Epithelial cell of proximal tubule (primary cell): ENCODE measurements at regions not wholly inside any gene's neighbourhood (a gene's known extent, or its start where the extent isn't known, plus 50 kb on each side); places are given as distances from the start of the nearest gene placed in this dataset.
"Not testable (repeated sequence)": the region's sequence is repeated elsewhere in the genome, so short reads cannot be mapped to it uniquely, and the experiment has no call there.

Experiments used
- DNase-seq: peaks from one replicate; pipeline ENCODE4 v3.0.0-alpha.2; 2011; ENCODE audit warnings: low read depth
- H3K4me3 ChIP-seq: 2 replicates; pipeline ENCODE4 v1.5.1; 2011; ENCODE audit warnings: low read depth, mild to moderate bottlenecking, low read length
- TF ChIP-seq, protein P1 (sequence below): conservative IDR thresholded peaks from 2 replicates; pipeline ENCODE4 v1.5.1; 2012; ENCODE audit warnings: low read depth, mild to moderate bottlenecking, low read length

DNA sequence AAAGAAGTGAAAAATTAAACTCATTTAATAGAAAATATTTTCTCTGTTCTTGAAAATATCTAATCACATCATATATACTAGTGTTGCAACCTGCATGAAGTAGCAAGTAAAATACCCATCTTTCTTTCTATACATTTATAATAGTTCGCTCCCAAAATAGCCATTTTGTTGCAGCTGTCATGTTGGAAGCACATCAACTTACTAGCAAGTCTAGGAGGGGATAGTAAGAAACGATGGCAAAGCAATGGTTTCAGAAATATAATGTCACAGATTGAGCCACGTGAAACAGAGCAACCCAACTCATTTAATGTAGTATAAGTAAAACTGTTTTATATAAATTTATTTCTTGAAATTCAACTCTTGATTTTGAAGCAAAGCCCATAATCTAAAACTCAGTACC is 521.8 kb downstream of the LRRIQ3 start:
- DNase-seq, result no peak
- TF ChIP-seq, protein P1, sequence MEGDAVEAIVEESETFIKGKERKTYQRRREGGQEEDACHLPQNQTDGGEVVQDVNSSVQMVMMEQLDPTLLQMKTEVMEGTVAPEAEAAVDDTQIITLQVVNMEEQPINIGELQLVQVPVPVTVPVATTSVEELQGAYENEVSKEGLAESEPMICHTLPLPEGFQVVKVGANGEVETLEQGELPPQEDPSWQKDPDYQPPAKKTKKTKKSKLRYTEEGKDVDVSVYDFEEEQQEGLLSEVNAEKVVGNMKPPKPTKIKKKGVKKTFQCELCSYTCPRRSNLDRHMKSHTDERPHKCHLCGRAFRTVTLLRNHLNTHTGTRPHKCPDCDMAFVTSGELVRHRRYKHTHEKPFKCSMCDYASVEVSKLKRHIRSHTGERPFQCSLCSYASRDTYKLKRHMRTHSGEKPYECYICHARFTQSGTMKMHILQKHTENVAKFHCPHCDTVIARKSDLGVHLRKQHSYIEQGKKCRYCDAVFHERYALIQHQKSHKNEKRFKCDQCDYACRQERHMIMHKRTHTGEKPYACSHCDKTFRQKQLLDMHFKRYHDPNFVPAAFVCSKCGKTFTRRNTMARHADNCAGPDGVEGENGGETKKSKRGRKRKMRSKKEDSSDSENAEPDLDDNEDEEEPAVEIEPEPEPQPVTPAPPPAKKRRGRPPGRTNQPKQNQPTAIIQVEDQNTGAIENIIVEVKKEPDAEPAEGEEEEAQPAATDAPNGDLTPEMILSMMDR, result no peak
- H3K4me3 ChIP-seq, result no peak overlapping the region

DNA sequence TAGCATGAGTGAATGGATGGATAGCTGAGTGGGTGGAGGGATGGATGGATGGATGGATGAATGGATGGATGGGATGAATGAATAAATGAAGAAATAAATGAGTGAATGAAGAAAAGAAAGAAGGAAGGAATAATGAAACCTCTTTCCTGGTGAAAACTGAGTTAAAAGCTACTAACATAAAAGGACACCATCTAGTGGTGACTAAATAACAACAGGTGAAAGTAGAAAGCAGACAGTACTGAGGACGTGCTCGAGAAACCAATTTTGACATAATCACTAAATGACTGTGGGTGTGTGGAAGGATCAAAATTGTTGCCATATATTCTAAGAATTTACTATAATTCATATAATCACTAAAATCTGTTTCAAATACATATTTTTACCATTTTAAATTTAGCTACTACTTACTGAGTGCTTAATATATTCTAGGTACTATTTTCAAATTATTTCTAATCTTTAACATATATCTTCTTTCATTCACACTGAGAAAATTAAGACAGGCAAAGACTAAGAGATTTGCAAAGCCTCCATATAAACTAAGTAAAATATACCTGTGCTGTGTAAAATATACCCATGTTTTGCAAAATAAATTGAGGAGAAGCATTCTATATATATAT is 522.9 kb downstream of the LRRIQ3 start:
- DNase-seq, result no peak
- TF ChIP-seq, protein P1, result peak; percentile 63

DNA sequence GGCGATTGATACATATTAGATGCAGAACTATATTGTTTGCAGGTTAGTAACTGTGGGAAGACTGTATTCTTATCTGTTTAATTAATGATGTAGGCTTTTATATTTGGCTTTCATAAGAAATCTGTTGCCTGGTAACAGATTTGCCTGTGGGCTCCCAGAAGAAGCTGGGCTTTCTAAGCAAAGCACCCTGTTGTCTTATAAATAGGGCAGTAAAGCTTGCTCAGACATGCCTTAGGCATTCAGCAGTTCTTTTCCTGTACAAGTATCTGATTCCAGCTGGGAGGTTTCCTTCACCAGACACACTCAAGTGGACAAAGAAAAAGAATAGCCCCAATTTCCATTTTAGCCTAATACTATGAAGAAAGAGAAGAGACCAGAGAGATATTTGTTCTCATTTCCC is 524.0 kb downstream of the LRRIQ3 start:
- no peak overlapping the region for H3K4me3 ChIP-seq
- TF ChIP-seq, protein P1, result no peak
- no peak for DNase-seq

More for the DNA sequence above, 522.9 kb downstream of the LRRIQ3 start:
- no peak overlapping the region for H3K4me3 ChIP-seq

DNA sequence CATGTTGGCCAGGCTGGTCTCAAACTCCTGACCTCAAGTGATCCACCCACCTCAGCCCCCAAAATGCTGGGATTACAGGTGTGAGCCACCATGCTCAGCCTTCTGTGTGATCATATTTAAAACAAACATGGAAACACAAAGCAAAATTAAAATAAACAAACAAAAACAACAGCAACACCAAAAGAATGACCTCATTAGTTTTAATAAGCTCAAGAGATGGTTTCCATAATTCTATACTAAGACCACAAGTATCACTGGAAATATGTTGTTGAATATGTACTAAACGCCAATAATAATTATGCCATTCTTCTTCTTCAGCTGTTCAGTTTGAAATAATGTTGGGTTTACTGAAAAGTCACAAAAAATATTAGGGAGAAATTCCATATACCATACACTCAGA is 526.4 kb downstream of the LRRIQ3 start:
- H3K4me3 ChIP-seq, result no peak overlapping the region
- no peak for DNase-seq
- TF ChIP-seq, protein P1, result no peak

DNA sequence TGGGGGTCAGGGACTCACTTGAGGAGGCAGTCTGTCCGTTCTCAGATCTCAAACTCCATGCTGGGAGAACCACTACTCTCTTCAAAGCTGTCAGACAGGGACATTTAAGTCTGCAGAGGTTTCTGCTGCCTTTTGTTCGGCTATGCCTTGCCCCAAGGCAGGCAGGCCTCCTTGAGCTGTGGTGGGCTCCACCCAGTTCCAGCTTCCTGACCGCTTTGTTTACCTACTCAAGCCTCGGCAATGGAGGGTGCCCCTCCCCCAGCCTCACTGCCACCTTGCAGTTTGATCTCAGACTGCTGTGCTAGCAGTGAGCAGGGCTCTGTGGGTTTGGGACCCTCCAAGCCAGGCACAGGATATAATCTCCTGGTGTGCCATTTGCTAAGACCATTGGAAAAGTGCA is 530.0 kb downstream of the LRRIQ3 start:
- not testable (repeated sequence) for DNase-seq, H3K4me3 ChIP-seq

DNA sequence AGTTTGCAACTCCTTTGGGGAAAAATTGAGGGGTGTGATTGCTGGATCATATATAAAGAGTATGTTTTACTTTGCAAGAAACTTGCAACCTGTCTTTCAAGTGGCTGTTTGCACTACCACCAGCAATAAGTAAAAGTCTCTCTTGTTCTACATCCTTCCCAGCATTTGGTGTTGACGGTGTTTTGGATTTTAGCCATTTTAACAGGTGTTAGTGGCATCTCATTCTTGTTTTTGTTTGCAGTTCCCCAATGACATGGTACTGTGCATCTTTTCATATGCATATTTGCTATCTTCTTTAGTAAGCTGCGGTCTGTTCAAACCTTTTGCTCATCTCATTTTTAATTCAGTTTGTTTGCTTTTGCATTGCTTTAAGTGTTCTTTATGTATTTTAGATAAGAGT is 535.5 kb downstream of the LRRIQ3 start:
- DNase-seq, result no peak
- H3K4me3 ChIP-seq, result no peak overlapping the region
- TF ChIP-seq, protein P1, result no peak

DNA sequence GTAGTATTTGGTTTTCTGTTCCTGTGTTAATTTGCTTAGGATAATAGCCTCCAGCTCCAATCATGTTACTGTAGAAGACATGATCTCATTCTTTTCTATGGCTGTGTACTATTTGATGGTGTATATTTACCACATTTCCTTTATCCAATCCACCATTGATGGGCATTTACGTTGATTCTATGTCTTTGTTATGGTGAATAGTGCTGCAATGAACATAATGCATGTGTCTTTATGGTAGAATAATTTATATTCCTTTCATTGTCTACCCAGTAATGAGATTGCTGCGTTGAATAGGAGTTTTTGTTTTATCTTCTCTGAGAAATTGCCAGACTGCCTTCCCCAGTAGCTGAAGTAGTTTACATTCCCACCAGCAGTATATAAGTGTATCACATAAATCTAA is 538.8 kb downstream of the LRRIQ3 start:
- H3K4me3 ChIP-seq, result no peak overlapping the region
- TF ChIP-seq, protein P1, result no peak
- DNase-seq, result no peak
